Choroid plexus epithelial cell (primary cell): ENCODE measurements at regions not wholly inside any gene's neighbourhood (a gene's known extent, or its start where the extent isn't known, plus 50 kb on each side); places are given as distances from the start of the nearest gene placed in this dataset.

Source experiments
- DNase-seq: peaks from one replicate; pipeline ENCODE4 v3.0.0-alpha.2; 2010; ENCODE audit warnings: low read depth
- H3K4me3 ChIP-seq: 2 replicates; pipeline ENCODE4 v1.5.1; 2011; ENCODE audit warnings: low read depth, mild to moderate bottlenecking, control low read depth, low read length, moderate library complexity
- CTCF ChIP-seq: conservative IDR thresholded peaks from 2 replicates; pipeline ENCODE4 v1.5.1; 2011; ENCODE audit warnings: low read depth, mild to moderate bottlenecking, control low read depth, inconsistent platforms, low read length, moderate library complexity

- no peak overlapping the region for H3K4me3 ChIP-seq
- no peak for TF ChIP-seq CTCF
- DNase-seq: no peak
These were observed 98.7 kb upstream of the PMEPA1 start for GRCh38 chr20:57808264-57809070.

DNA sequence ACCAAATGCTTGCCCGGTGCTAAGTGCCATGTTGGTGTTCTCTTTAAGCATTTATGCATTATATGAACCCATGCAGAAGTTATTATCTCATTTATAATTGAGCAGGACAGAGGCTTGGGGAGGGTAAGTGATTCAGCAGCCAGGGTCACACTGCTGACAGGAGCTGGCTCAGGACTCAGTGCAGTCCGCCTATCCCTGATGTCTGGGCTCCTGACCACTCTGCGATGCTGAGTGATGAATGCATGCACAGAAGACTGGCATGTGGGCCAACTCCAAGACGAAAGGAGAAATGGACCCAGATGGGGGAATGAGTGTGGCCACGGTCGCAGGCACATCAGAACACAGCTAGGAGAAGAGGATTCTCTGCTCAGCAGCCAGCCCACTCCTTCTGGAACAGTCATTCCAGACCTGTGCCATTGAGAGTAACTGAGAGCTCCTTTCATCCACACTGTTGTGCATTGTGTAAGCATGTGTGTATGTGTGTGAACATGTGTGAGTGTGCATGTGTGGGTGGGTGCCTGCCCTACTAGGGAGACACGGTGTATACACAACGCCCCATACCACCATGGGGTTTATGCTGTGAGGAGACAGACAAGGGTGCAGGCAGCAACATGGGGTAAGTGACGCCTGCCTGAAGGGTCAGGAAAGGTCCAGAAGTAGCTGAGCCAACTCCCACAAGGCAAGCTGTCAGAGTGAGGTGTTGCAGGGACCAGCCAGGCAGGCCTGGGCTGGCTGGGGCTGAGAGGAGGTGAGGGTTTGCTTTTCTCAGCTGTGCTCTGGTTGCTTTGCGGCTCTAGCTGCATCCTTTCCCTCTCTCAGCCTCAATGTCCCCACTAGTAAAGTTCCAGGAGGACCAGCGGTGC is 97.8 kb upstream of the PMEPA1 start:
- no peak overlapping the region for H3K4me3 ChIP-seq
- TF ChIP-seq CTCF: no peak
- no peak for DNase-seq

GRCh38 chr20:57806975-57807374 is 97.2 kb upstream of the PMEPA1 start:
- H3K4me3 ChIP-seq: no peak overlapping the region
- no peak for DNase-seq
- TF ChIP-seq CTCF: no peak

DNA sequence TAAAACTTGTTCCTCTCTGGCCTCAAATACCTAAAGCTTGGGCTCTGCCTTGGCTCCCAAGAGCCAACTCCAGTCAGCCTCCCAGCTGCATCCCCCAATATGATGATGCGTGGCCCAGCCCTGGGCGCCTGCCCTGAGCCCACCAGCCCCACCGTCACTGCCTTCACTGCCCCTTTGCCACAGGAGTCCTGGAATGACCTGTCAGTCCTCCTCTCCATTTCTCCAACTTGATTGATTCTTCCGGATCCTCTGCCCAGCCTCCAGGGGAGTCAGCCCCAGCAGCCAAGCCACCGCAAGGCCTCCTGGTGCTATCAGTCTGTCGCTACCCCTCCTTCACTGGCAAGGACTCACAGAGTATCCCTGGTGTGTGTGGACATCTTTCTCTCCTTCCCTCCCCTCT is 96.7 kb upstream of the PMEPA1 start:
- no peak overlapping the region for H3K4me3 ChIP-seq
- DNase-seq: no peak
- no peak for TF ChIP-seq CTCF

DNA sequence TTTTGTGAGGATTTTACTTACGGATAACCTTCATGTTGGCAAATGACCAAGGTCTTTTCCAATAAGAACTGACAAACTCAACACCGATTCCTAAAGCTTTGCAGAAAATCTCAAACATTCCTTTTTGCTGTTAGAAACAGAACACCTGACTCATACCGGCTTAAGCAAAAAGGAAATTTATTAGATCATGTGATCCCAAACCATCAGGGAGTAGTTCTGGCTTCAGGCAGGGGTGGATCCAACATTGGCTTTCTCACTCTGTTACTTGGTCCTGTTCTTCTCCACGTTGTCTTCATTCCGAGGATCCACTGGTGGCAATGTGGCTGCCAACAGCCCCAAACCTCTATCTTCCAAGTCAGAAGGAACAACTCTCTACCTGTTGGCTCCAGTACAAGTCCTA is 95.9 kb upstream of the PMEPA1 start:
- no peak for DNase-seq
- TF ChIP-seq CTCF: no peak
- H3K4me3 ChIP-seq: no peak overlapping the region

GRCh38 chr20:57804470-57805250 is 94.8 kb upstream of the PMEPA1 start:
- no peak for TF ChIP-seq CTCF
- no peak overlapping the region for H3K4me3 ChIP-seq
- DNase-seq: no peak
